OCI-LY7 (cell line): ENCODE measurements at regions not wholly inside any gene's neighbourhood (a gene's known extent, or its start where the extent isn't known, plus 50 kb on each side); places are given as distances from the start of the nearest gene placed in this dataset.

Source experiments
- BruUV-seq: library from RNA; stranded (reverse); fragments of 400-500 nt; replicated peaks from 2 replicates; lab custom pipeline; 2021; lab: Mats Ljungman, UMichigan
- CTCF ChIA-PET: fragments of 300-600 bp; sonication (Branson Sonifier 250); formaldehyde crosslinking; loops from one replicate; lab custom pipeline; 2022; ENCODE audit warnings: antibody characterized with exemption; ENCODE audit not compliant: unreplicated experiment; lab: Charles Lee
- POLR2A ChIA-PET: fragments of 300-600 bp; sonication (Branson Sonifier 250); formaldehyde crosslinking; loops from one replicate; lab custom pipeline; 2022; ENCODE audit warnings: antibody characterized with exemption; lab: Charles Lee
- DNase-seq: peaks from one replicate; pipeline ENCODE4 v3.0.0-alpha.2; 2015; ENCODE audit warnings: low spot score
- H2AFZ ChIP-seq: fragments of 200-600 bp; sonication (generic), shearing (Covaris generic); 2 replicates; pipeline ENCODE4 v1.6.1; 2014; ENCODE audit warnings: mild to moderate bottlenecking, antibody characterized with exemption, low read length, moderate library complexity
- H3K27ac ChIP-seq: fragments of 200-600 bp; sonication (generic); 2 replicates; pipeline ENCODE4 v1.5.1; 2014; ENCODE audit warnings: mixed run types, low read depth, mild to moderate bottlenecking, moderate library complexity, low read length, inconsistent platforms; ENCODE audit not compliant: poor library complexity, severe bottlenecking
- H3K36me3 ChIP-seq: fragments of 200-600 bp; sonication (generic); 2 replicates; pipeline ENCODE4 v1.6.1; 2014; ENCODE audit warnings: mild to moderate bottlenecking, antibody characterized with exemption, low read length, moderate library complexity, mixed read lengths; ENCODE audit not compliant: insufficient read depth
- H3K4me1 ChIP-seq: fragments of 200-600 bp; sonication (generic); 2 replicates; pipeline ENCODE4 v1.5.1; 2014; ENCODE audit warnings: mild to moderate bottlenecking, low read length; ENCODE audit not compliant: insufficient read depth, poor library complexity, severe bottlenecking
- H3K4me2 ChIP-seq: fragments of 200-600 bp; sonication (generic); 2 replicates; pipeline ENCODE4 v1.6.1; 2014; ENCODE audit warnings: mild to moderate bottlenecking, low read length
- H3K4me3 ChIP-seq: fragments of 200-600 bp; sonication (generic); 2 replicates; pipeline ENCODE4 v1.5.1; 2014; ENCODE audit warnings: mild to moderate bottlenecking, low read depth, low read length; ENCODE audit not compliant: poor library complexity, severe bottlenecking
- H3K79me2 ChIP-seq: fragments of 200-600 bp; sonication (generic); 2 replicates; pipeline ENCODE4 v1.6.1; 2016; ENCODE audit warnings: low read depth, mild to moderate bottlenecking, low read length, moderate library complexity, mixed read lengths; ENCODE audit not compliant: insufficient read depth
- H3K9me2 ChIP-seq: fragments of 200-600 bp; sonication (generic); 2 replicates; pipeline ENCODE4 v1.6.1; 2016; ENCODE audit warnings: mild to moderate bottlenecking, low read length, mixed read lengths; ENCODE audit not compliant: insufficient read depth
- H3K9me3 ChIP-seq: fragments of 200-600 bp; sonication (generic); 2 replicates; pipeline ENCODE4 v1.6.1; 2014; ENCODE audit warnings: mild to moderate bottlenecking, mixed run types, low read length, mixed read lengths
- H4K20me1 ChIP-seq: fragments of 200-600 bp; sonication (generic); 2 replicates; pipeline ENCODE4 v1.6.1; 2014; ENCODE audit warnings: mild to moderate bottlenecking, antibody characterized with exemption, low read length, moderate library complexity, mixed read lengths; ENCODE audit not compliant: insufficient read depth
- EZH2phosphoT487 ChIP-seq: fragments of 200-600 bp; sonication (generic); IDR thresholded peaks from 2 replicates; pipeline ENCODE4 v1.6.1; 2018; ENCODE audit warnings: low read depth, borderline replicate concordance, mild to moderate bottlenecking, mixed run types, antibody characterized with exemption, low read length, moderate library complexity, mixed read lengths
- intact Hi-C: fragments of 100-400 bp; cut with micrococcal nuclease; formaldehyde crosslinking; loops from one replicate; pipeline ENCODE4 v1.10.0; 2022; ENCODE audit not compliant: unreplicated experiment
- TF ChIP-seq, protein P1 (sequence below): fragments of 200-600 bp; sonication (generic); conservative IDR thresholded peaks from 2 replicates; pipeline ENCODE4 v1.5.1; 2014; ENCODE audit warnings: mild to moderate bottlenecking, antibody characterized with exemption, low read length, moderate library complexity, mixed read lengths

GRCh38 chr7:93830141-93830925 is 60.2 kb downstream of the TFPI2 start:
- CTCF ChIA-PET = no interaction called here
- H2AFZ ChIP-seq = no peak overlapping the region
- H3K27ac ChIP-seq = no peak overlapping the region
- no peaks in the 10 kb centered on the region for H4K20me1 ChIP-seq
- intact Hi-C loops = no loop called here
- no peaks in the 10 kb centered on the region for H3K4me1 ChIP-seq
- no peak overlapping the region for H3K4me2 ChIP-seq
- no peaks in the 10 kb centered on the region for H3K36me3 ChIP-seq
- H3K79me2 ChIP-seq = no peaks in the 10 kb centered on the region
- POLR2A ChIA-PET = interaction anchor here (0.7 kb wide), 1 partner anchor 536 kb away, joined by 4 read pairs; no protein-coding TSS in a partner anchor
- DNase-seq = no peak
- H3K9me2 ChIP-seq = no peaks in the 10 kb centered on the region
- no TSS peak for BruUV-seq
- H3K9me3 ChIP-seq = no peaks in the 10 kb centered on the region
- H3K4me3 ChIP-seq = no peak overlapping the region
- TF ChIP-seq, protein P1, sequence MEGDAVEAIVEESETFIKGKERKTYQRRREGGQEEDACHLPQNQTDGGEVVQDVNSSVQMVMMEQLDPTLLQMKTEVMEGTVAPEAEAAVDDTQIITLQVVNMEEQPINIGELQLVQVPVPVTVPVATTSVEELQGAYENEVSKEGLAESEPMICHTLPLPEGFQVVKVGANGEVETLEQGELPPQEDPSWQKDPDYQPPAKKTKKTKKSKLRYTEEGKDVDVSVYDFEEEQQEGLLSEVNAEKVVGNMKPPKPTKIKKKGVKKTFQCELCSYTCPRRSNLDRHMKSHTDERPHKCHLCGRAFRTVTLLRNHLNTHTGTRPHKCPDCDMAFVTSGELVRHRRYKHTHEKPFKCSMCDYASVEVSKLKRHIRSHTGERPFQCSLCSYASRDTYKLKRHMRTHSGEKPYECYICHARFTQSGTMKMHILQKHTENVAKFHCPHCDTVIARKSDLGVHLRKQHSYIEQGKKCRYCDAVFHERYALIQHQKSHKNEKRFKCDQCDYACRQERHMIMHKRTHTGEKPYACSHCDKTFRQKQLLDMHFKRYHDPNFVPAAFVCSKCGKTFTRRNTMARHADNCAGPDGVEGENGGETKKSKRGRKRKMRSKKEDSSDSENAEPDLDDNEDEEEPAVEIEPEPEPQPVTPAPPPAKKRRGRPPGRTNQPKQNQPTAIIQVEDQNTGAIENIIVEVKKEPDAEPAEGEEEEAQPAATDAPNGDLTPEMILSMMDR = no peak
- no peak for TF ChIP-seq EZH2phosphoT487

DNA sequence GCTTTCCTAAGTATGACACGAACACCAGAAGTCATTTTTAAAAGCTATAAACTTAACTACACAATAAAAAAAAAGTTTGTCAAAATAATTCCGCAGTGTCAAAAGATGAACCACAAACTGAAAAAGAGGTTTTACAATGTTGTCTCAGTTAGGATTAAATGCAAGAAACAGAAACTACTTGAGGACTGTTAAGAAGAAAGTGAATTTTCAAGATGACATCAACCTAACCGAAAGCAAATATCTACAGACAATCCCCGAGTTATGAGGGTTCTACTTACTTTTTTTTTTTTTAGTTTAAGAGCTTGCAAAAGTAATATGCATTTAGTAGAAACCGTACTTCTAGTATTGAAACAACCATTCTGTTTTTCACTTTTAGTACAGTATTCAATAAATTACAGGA is 62.3 kb downstream of the TFPI2 start:
- Histone ChIP-seq H3K27ac (no peak overlapping the region), H3K79me2 (no peaks in the 10 kb centered on the region), H2AFZ (no peak overlapping the region), H4K20me1 (no peaks in the 10 kb centered on the region), H3K4me3 (no peak overlapping the region), H3K4me1 (no peaks in the 10 kb centered on the region), H3K4me2 (no peak overlapping the region), H3K9me2 (no peaks in the 10 kb centered on the region), H3K36me3 (no peaks in the 10 kb centered on the region), H3K9me3 (no peaks in the 10 kb centered on the region)
- CTCF ChIA-PET = no interaction called here
- intact Hi-C loops = no loop called here
- DNase-seq = no peak
- TF ChIP-seq EZH2phosphoT487 = no peak
- TF ChIP-seq, protein P1 = no peak
- no TSS peak for BruUV-seq
- POLR2A ChIA-PET = no interaction called here

DNA sequence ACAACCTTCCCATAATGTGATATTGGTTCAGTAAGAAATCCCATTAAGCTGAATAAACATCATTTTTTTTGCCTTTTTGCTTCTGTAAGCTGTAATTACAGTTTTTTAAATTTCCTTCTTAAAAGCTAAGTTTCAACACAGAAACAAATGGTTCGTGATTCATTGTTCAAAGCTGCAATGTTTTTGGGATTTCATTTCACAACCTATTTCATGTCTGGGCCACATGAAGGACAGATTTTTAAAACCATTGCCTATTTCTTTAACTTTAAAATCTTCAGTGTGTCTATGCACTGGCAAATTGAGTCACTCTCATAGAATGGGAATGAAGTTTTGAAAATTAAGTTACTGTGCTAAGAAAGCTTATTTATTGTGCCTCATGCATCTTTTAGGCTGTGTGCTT is 66.9 kb downstream of the TFPI2 start:
- no peaks in the 10 kb centered on the region for H3K4me1 ChIP-seq
- no peak overlapping the region for H3K27ac ChIP-seq
- H3K4me3 ChIP-seq = no peak overlapping the region
- no peaks in the 10 kb centered on the region for H4K20me1 ChIP-seq
- H3K79me2 ChIP-seq = no peaks in the 10 kb centered on the region
- no peak overlapping the region for H3K4me2 ChIP-seq
- no peak overlapping the region for H2AFZ ChIP-seq
- H3K36me3 ChIP-seq = no peaks in the 10 kb centered on the region
- POLR2A ChIA-PET = interaction anchor here (0.6 kb wide), 3 partner anchors 289 to 1817 kb away, joined by 3 read pairs; no protein-coding TSS in a partner anchor
- intact Hi-C loops = no loop called here
- CTCF ChIA-PET = no interaction called here
- H3K9me2 ChIP-seq = no peaks in the 10 kb centered on the region
- no peak for DNase-seq
- no peak for TF ChIP-seq EZH2phosphoT487
- TF ChIP-seq, protein P1 = no peak
- H3K9me3 ChIP-seq = no peaks in the 10 kb centered on the region
- BruUV-seq = no TSS peak
